NCI-H2227 (cell line): ENCODE measurements at regions not wholly inside any gene's neighbourhood (a gene's known extent, or its start where the extent isn't known, plus 50 kb on each side); places are given as distances from the start of the nearest gene placed in this dataset.

ENCODE experiments used
- DNase-seq: peaks from one replicate; lab custom pipeline; 2025; ENCODE audit not compliant: unreplicated experiment; lab: John Stamatoyannopoulos, UW

DNA sequence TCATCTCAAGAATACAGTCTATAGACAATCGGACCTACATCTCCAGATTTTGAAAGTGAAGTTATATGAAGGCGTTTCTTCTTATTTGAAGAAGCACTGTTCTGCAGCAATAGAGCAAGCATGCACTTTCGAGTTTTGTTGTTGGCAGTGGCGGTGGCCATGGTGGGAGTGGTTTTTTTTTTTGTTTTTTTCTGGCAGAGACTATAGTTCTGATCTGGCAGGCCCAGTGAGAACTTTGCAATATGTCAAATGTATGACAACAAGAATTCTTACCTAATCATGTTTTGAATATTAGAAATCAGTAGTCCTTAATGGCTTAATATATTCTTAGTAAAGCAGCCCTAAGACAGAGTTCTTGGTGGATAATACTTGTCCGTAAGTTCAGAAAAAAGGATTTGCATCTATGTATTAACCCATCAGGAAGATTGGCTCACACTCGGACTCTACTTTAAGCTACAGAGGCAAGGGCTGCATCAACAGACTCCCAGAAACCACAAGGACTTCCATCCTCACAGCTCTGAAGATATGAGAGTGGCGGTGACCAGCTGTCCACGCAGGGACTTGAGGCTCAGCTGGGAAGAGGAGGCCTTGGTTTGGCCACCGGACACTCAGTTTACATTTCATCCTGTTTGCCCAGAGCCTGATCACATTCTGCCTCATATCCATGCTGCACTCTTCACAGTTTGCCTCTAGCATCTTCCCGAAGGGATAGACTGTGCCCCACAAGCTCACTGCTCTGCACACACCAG is 124.1 kb upstream of the THBS1 start:
- DNase-seq = no peak

DNA sequence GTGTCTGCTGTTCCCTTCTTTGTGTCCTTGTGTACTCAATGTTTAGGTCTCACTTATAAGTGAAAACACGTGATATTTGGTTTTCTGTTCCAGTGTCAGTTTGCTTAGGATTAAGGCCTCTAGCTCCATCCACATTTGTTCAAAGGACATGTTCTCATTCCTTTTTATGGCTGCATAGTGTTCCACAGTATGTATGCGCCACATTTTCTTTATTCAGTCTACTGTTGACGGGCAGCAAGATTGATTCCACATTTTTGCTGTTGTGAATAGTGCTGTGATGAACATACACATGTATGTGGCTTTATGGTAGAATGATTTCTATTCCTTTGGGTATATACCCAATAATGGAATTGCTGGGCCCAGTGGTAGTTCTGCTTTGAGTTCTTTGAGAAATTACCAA is 122.7 kb upstream of the THBS1 start:
- DNase-seq = no peak

DNA sequence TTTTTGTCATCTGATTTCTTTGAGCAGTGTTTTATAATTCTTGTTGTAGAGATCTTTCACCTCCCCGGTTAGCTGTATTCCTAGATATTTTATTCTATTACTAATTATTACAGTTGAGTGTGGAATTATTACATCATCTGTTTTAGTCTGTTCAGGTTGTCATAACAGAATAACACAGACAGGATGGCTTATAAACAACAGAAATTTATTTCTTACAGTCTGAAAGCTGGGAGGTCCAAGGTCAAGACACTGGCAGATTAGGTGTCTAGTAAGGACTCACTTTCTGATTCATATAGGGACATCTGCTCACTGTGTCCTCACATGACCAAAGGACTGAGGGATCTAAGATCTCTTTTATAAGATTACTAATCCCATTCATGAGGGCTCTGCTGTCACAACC is 121.3 kb upstream of the THBS1 start:
- no peak for DNase-seq

DNA sequence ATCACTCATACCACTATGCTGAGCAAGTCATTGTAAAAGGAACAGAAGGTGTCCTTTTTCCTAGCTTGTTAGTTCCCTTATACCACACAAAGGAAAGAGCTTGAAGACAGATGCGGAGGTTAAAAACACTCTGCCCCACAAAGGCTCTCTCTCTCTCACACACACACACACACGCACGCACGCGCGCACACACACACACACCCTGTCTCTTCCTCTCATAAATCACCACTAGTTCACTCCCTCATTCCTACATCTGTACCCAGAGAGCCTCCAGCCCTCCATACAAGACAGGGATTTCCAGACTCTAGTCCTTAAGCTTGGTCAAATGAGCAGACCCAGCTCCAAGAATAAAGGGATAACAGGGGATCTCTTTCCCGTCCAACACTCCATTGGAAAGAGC is 120.1 kb upstream of the THBS1 start:
- DNase-seq = no peak

DNA sequence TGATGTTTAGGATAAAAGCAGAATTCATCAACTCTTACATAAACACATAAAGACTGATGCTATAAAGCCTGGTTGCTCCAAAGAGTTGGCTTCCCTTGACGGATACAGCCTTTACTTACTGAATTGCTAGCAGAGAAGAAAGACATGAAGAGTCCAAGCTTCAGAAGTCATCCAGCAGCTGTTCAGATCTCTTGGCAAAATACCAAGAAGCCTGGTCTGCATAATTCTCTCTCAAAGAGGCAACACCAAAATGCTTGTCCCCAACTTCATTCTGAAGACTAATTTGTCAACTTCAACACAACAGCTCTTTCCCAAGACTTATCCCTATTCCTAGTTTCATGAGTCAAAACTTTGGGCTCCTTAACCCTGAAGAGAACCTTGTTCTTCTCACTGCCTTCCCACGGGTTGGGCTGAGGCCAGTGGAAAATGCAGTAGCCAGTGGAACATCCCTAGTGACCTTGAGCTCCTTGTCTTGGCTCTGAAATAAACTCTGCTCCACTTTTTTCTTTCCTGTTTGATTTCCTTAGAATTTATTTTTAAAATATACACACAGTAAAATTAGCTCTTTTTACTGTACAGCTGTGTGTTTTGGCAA is 119.2 kb upstream of the THBS1 start:
- no peak for DNase-seq

DNA sequence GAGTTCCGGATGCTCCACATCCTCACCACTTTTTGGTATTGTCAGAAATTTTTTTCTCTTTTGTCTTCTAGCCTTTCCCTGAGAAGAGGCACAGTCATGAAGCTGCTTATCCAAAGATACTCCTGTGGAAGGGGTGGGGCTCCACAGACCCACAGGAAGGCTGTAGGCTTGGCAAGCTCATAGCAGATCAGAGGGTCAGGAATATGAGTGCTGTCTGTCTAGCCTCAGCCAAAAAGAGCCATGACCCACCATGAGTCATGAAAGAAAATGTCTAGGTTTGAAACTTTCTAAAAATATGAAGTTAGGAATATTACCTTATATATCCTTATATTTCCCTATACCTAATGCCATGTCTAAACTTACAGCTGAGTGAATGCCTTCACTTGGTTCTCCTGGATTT is 118.2 kb upstream of the THBS1 start:
- no peak for DNase-seq

DNA sequence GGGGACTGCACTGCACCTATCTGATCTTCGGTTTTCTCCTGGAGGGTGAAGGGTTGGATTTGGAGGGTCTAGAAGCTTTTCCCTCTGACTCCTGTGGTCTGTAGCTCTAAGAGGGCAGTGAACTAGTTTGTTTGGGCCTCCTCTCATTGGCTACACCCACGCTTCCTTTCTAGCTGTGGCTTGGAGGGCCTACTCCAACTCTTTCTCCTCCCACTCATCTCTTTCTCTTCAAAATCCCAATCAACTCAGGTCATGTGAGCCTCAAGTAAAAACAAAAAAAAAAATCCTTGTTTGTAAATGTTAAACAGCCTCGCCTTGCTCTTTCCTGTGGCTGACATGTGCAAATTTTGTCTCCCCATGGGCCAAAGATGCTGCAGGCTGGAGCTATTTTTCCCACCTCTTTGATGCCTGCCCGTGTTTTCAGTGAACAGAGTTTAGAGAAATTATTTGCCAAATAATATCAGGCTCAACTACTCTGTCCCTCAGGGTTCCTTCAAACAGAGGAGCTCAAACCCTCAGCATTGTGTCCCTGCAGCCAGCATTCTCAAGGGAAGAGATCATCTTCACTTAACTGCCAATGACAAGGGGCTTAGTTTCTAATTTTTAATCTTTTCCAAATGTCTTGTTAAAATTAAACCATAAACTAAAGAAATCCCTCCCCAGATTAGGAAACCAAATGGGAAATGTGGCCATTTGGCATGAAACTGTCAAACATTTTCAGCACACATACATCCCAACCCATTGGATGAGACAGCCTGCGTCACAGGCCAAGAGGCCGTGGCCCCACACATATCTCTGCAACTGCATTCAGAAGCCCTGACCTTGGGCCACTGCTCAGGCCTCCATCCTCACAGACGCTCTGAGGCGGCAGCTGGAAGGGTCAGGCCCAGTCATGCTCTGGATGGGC is 114.8 kb upstream of the THBS1 start:
- DNase-seq = no peak

DNA sequence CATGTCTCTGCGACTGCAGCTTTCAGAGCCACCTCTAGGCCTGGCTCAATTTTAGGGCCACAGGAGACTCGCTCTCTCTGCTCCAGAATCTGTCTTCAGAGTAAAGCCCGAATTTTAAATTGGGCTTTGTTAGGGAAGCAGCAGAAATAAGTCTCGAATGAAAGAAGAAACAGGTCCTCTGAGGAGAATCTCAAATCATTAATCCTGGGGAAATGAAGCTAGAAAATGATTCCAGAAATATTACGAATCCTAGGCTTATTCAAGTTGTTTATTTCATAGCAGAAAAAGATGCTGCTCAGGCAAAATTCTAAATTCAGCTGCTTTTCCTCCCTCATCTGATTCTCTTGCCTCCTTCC is 114.2 kb upstream of the THBS1 start:
- no peak for DNase-seq

DNA sequence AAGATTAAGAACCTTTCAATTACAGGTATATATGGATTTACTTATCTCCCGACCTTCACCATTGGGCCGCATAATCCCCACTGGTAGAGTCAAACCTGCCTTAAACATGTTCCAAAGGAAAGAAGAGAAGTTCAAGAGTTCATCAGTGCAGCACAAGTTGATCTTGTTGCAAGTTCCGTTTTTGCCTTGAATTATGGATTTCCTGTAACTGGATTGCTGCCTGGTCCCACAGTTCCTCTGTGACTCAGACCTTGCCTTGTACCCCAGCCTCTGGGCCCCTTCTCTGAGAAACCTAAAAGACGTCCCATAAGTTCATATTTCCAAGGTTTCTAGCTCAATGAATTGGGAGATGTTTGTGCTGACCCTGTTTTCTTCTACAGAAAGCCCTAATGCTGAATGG is 112.5 kb upstream of the THBS1 start:
- no peak for DNase-seq

DNA sequence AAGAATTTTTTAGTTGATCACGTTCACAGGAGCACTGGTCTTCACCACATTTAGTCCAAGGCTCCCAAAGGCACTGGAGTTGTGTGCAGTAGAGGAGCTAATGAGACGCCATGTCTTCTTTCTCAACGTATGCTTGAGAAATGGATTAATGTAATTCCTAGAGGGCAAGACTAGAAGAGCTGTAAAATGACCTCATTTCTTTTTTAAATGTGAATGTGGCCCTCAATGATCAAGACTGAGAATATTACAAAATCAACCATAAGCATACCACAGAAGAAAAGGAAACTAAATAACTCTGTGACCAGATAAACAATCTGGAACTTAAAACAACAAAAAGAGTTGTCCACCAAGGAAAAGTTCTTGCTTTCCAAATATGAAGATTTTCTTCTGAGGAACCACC is 112.1 kb upstream of the THBS1 start:
- no peak for DNase-seq

DNA sequence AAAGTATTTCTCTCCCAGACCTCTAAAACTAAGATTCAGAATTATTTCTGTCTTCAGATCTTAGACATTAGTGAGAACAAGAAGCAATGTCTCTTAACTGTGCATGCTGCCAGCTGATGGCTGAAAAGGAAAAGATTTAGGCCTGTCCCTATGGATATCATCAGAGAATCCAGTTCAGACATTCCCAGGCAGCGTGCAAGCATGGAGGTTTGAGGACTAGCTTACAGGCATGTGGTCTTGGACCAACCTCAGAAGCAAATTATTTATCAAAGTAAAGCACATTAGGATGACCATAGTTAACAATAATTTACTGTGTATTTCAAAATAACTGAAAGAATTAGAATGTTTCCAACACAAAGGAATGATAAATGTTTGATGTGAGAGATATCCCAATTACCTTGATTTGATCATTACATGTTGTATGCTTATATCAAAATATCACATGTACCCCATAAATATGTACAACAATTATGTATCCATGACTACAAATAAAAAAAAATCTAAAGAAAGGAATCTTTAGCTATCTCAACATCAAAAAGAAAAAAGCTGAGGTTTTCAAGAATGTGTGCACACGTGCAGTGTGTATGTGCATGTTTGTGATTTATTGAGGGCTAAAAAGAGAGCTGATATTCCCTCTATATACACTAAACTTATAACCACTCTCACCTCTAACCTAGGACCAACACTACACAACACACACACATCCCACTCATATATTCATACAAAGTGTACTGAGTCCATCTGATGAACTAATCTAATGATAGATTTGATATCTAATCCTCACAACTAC is 108.9 kb upstream of the THBS1 start:
- DNase-seq = no peak

DNA sequence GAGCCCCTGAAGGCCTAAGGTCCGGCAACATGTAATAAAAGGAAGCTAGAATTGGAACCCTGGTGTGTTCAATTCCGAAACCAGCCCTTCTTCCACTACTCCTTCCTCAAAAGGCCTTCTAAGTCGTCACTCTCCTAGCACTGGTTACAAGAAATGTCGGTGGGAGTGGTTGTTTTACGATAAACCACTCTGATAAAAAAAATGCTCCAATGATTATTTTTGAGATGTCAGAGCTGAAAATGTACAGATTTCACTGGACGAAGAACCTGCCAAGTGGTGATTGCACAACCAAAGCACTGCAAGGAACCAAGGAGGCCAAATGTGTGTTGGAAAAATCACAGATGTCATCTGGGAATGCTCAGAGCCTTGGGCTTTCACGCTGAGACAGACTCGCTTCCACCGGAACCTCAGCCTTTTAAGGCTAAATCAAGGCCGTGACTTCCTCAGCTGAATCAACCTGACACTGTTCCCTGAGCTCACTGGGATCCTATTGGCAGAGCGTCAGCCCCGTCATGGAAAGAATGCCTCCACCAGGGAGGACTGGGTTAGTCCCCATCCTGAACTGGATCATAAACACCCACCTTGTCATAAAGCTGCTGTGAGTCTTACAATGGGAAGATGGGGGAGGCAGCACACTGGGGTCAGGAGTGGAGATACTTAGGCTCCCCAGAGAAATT is 108.1 kb upstream of the THBS1 start:
- no peak for DNase-seq

DNA sequence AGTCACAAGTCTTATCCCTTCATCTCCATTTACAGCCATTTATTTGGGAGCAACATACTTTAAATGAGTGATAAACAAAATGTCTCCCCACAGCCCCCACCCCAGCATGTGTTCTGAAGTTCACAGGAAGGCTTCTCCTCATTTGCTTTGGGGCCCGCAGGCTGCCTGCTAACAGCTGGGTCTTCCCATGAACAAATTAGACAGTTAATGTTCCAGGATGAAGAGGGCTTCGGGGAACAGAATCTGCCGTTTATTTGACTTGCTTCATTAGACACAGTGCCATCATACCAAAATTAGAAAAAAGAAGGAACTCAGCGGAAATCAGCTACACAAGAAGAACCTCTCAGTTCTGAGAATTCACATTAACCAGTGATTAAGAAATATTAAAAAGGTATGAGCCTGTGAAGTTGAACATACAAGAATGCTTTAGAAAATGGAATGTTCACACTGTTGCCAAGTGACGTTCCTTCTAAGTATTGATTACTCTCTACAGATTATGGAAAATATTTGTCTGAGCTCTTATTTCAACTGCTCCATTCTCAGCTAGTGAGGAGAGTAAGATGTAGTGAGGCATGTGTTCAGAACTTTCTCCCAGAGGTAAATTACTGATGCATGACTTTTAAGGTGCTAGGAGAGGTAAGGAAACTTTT is 107.5 kb upstream of the THBS1 start:
- DNase-seq = no peak

DNA sequence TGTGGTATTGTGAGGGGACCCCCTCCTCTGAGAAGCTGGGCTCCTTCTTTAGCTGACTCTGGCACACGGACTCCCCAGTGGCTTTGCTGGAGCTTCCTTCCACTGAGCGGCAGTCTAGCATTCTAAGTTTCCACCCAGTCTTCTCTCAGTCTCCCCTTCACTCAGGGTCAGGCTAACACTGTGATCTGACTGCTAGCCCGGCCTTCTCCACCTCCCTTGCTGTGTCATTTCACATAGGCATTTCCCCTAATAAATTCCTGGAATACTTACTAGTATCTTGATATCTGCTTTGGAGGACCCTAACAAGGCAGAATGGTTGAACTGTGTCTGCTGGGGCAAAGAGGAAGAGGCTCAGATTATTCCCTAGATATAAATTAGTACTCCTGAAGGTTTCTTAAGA is 106.2 kb upstream of the THBS1 start:
- no peak for DNase-seq

DNA sequence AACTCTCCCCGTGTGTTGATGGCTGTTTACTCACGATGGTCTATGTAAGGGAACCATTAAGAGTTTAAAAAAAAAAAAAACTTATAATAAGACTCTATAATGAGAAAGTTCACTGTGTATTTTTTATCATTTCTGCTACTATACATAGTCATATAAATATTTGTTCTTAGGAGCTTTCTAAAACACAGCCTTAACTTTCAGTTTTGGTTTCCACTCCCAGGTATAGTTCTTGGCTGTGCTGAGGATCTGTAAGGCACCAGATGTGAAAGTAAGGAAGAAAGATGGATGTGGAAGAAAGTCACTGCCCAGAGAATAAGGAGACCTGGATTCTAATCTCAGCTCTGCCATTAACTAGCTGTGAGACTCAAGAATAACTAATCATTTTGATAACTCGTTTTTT is 101.9 kb upstream of the THBS1 start:
- DNase-seq = no peak

DNA sequence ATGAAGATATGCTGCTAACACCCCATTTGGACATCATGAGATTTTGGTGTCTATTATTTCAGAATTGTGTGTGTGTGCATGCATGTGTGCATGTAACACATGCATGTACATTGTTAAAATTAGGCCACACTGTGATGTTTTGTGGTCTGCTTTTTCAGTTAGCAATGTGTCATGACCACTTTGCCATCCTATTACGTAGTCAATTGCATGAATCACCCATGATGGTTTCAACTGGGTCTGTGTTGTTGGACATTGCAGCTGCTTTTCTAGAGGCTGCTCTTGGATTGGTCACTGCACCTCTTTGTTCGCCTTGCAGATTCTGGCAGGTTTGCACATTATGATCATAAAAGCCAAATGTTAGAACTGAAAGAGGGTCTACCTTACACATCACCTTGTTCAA is 101.0 kb upstream of the THBS1 start:
- no peak for DNase-seq

DNA sequence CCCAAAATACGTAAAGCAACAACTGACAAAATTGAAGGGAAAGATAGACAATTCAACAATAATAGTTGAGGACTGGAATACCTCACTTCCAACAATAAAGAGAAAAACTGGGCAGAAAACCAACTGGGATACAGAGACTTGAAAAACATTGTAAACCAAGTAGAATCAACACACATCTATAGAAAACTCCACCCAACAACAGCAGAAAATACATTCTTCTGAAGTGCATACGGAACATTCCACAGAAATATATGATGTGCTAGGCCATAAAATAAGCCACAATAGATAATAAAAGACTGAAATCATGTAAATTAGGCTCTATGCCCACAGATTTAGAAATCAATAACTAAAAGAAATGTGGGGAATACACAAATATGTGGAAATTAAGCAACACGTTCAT is 98.4 kb upstream of the THBS1 start:
- DNase-seq = no peak

DNA sequence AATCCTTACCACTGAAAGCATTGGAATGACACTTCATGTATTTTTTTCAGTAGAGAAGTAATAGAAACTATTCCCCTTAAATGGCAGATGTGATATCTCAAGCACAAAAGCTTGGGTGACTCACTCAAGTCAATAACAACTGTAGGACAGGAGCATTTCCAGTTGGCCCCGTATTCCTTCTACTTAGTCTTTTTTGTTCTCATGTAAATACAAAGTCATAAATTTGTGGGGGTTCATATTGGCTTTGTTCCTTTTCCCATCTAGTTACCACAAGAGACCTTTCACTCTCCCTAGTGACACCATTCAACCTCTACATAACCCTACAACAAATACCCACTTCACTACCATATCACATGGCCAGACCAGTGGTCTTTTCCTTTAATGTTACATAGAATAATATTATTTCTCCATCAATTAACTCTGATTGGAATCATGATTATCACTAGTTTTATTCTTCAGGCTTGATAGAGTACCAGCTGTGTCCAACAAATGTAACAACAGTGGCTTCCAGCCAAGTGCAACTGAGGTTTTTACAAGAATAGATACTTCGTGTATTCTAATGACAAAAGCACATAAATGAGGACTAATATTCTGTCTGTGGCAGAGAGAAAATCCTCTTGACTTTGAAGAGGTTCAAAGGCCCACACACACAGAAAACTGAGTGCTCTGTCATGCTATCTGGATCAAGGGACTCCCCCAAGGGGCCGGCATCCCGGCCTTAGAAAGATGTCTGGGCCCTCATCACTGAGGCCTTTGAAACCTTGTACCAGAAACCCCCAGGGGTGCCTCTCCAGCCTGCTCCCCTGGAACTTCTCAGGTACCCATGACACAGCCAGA is 94.0 kb upstream of the THBS1 start:
- DNase-seq = no peak

DNA sequence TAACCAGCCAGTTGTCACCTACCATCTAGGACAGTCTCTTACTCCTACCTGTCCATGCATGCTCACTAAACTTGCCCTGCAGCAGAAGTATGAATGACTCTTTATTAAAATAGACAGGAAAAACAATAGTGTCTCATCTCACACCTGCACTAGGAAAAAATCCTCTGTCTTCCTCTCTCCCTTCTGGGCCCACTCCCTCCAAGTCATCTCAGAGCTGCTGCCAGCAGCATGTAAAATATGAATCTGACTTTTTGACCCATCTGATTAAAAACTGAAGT is 93.5 kb upstream of the THBS1 start:
- DNase-seq = no peak

DNA sequence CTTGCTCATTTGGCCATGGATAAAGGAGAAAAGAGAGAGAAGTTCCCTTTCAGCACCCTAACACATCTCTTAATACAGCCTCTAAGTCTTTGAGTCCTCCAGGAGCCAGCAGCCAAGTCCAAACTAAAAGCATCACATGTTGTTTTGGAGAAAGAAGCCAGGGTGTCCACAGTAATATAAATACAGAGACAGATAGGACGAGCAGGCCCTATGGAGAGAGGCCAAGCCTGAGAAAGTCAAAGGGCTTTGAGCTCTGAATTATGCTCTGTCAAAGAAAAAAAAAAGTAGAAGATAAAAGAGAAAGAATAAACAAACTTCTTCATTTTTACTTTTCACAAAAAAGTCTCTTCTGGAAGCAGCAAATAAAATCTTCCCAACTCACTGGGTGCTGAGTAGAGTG is 92.4 kb upstream of the THBS1 start:
- no peak for DNase-seq
